Stimulated activated CD4-positive, alpha-beta T cell treated with anti-CD3 and anti-CD28 coated beads, Interleukin-15, amount 100 ng/mL, for 48 hours (primary cell): ENCODE measurements at regions not wholly inside any gene's neighbourhood (a gene's known extent, or its start where the extent isn't known, plus 50 kb on each side); places are given as distances from the start of the nearest gene placed in this dataset.

Experiments
- DNase-seq, 2 donors: peaks; one replicate each; pipeline ENCODE4 v3.0.0-alpha.2; 2020; ENCODE audit warnings: low read depth in 2 of 2

DNA sequence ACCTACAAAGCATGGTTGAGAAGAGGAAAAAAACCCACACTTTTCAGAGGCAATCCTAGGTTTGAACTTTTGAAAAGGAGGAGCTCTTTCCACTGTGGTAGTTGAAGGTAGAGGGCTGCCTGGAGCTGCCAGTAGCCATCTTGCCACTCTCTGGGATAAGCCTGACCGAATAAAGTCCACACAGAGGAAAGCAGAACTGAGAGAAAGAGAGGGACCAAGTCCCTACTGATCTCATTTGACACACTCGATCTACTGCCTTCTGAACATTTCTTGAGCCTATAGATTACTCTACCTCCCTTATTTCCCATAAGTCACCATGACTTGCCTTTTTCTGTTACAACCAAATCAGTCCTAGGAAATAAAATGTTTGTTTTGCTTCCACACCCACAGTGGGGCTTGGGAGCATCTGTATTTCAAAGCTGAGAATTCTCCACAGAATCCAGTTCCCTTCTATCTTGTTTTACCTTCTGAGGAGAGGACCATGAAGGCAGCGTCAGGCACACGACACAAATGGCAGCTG lies 147.0 kb upstream of the PTPRK start:
- DNase-seq = no peak

DNA sequence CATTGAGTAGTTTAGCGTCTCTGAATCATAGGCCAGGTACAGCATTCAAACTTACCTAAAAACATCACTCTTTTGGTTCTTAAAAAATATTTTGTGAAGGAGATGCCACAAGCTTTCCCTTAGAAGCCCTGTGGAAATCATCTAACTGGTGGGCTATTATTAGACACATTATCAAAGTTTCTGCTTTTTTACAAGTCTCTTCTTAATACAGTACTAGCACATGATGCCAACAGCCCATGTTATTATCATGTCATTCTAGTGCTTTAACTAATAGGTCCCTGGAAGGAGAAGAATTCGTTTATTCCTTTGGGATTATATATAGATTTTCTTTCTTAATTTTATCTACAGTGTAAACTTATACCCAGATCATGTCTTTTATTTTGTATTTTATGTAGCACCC lies 146.0 kb upstream of the PTPRK start:
- DNase-seq = no peak

GRCh38 chr6:128663238-128663637 lies 142.8 kb upstream of the PTPRK start:
- no peak for DNase-seq

GRCh38 chr6:128659878-128660622 lies 139.7 kb upstream of the PTPRK start:
- no peak for DNase-seq

DNA sequence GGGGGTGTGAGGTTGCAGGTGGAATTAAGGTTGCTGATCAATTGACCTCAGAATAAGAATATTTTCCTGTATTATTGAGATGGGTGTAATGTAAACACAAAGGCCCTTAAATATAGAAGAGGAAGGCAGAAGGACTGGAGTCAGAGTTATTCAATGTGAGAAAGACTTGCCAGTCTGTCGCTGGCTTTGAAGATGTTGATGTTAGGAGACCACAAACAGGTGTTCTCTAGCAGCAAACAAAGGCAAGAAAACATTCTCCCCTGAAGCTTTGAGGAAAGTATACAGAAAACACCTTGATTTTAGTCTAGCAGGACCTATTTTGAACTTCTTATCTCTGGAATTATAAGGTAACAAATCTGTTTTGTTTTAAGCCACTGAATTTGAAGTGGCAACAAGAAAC lies 138.9 kb upstream of the PTPRK start:
- DNase-seq = no peak

- no peak for DNase-seq
Measured at GRCh38 chr6:128657181-128657580, 136.8 kb upstream of the PTPRK start.

DNA sequence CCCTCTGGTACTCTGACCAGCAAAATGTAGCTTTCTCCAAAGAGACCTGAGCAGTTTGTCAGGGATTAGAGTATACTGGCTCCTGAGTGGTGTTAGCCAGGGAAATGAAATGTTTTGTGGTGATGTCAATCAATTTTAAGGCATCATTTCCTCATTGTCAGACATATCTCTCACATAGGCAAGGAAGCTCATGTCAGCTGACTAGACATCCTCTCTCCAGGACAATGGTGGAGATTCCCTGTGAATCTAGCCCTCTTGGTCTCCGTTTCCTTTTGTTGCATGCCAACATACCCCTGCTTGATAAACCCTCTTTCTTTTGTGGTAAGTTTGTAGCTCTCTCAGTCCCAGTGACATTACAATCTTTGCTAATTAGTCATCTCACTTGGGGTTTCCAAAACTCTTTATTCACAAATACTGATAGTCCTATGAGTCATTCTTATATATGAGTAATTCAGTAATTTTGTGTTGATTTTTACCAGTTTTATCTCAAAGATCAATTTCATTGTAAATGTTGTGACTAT lies 135.6 kb upstream of the PTPRK start:
- peak in 1 of 2 donors; percentile 1 for DNase-seq

GRCh38 chr6:128648022-128648598 lies 127.7 kb upstream of the PTPRK start:
- no peak for DNase-seq

DNA sequence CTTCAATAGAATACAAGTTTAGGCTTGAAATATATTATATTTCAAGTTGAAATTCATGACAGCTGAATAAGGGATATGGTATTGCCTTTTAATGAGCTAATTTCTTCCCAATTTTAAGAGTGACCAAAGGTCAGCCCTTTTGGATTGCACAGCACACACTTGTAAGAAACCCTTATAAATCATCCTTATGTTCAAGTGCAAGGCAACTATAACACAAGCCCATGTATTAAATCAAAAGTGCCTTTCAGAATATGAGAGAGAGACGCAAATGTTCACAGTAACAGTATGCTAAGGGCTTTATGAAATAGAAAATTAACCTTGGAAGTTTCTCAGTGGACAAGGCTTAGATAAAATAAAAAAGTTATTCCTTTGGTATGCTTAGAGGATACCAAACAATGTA lies 121.7 kb upstream of the PTPRK start:
- DNase-seq = no peak

- DNase-seq = no peak
Measured at GRCh38 chr6:128641703-128642102, 121.3 kb upstream of the PTPRK start.

DNA sequence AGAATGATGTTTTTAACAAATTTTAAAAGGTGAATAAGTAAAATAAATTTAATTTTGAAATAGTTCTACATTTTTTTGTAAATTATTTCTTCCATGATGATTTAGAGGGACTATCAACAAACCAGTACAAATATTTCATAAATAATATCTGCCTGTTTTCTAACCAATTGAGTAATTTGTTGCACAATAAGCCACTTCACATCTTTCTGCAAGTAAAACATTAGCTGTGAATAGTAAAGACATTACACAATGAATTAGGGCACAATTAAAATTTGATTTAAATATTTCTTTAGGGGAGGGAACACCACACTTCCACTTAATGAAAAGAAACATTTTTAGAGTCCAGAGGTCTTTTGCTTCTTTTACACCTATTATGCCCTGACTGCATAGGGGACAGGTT lies 118.4 kb upstream of the PTPRK start:
- no peak for DNase-seq

- no peak for DNase-seq
Measured at GRCh38 chr6:128635219-128635618, 114.8 kb upstream of the PTPRK start.

DNA sequence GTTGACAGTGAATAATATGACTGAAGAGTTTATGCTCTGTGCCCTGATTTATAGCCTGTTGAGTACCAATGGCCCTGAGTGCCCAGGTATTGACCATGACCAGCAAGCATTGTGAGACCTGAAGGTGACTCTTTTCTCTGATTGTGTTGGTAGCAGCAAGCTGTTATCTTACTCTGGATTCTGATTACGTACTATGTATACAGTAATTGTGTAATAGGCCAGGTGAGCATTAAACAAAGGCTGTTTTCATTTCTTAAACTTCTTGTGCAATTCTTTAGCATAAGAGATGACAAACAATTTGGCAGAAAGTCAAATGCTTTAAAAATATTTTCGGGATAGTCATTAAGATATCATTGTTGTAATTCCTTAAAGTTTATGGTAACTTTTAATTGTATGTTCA lies 111.7 kb upstream of the PTPRK start:
- DNase-seq = no peak

DNA sequence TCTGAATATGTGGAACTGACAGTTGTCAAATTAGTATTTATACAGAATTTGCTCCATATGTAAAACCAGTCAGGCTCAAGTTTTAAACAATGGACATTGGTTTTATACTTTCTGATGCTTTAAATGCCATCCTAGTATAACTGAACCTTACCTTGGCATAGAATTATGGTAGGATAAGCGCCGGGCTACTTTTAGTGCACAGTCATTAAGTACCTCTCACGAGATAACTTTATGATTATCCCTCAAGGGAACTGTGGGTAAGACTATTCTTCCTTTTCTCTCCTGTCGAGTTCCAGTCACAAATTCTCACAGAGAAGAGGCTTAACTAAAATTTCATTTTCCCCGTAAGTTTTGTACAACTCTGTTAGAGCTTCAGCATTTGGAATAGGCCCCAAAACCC lies 110.6 kb upstream of the PTPRK start:
- DNase-seq = no peak

DNA sequence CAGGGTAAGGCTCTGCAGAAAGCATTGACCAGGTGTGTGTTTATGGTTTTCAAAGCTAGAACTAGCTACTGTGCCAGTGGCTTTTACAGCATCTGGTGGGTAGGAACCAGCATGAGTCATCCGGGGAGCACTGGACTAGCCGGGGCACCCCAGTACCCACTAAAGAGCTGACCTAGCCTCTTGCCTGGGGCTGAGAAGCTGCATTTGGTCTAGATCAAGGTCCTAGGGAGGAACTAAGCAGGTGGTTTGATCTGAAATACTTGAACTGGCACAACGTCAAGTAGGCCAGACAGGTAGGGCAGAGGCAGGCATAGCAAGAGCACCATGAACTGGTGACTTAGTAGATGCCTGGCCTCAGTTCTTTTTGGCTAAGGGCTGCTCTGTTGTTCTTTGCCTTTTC lies 109.8 kb upstream of the PTPRK start:
- DNase-seq = no peak

GRCh38 chr6:128617285-128617684 lies 96.9 kb upstream of the PTPRK start:
- no peak for DNase-seq

- DNase-seq = no peak
Measured at GRCh38 chr6:128616342-128616741, 95.9 kb upstream of the PTPRK start.

DNA sequence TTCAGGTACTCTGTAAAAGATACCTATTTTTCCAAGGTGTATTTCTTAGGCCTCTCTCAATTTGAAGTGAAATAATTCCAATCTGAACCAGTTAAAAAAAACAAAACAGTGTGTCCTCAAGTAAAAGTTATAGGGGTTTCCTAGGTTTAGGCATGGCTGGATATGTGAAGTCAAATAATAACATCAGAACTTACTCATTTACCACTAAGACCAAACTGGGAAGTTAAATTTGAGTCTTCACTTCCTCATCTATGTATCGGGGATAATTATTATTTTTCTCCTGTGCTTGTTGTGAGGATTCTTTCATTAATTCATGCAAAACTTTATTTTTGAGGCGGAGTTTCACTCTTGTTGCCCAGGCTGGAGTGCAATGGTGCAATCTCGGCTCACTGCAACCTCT lies 86.2 kb upstream of the PTPRK start:
- DNase-seq = no peak

GRCh38 chr6:128605961-128606360 lies 85.6 kb upstream of the PTPRK start:
- DNase-seq = no peak

DNA sequence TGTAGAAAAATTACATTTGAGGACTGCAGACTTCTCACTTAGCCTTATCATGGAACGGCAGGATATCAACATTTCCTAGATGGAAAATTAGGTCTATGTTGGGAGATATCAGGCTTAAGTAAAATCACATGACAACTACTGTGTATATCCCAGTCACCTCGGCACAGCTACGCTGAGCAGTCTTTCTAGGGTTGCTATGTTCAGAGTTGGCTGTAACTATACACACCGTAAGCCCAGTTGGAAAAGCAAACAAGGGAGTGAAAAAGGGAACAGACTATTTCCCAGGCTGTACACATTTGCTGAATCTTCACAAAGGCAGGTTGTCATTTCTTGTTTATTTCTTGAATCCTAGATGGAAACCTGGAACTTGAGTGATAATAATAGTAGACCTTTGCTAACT lies 80.7 kb upstream of the PTPRK start:
- no peak for DNase-seq

GRCh38 chr6:128600397-128600951 lies 80.1 kb upstream of the PTPRK start:
- no peak for DNase-seq

DNA sequence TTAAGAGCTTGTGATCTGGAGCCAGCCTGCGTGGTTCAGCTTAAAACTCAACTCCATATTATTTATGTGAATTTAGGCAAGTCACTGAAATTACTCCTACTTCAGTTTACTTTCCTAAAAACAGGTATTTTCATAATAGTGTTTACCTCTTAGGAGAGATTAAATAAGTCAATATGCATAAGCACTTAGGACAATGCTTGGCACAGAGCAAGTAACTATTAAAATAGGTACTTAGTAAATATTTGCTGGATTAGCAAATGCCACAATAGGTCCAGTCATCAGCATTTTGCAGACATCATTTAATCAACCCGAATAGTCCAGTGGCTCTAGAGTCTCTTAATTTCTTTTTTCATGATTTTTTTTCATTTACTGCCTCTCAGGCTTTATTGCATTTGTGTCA lies 78.6 kb upstream of the PTPRK start:
- no peak for DNase-seq

GRCh38 chr6:128598571-128598970 lies 78.2 kb upstream of the PTPRK start:
- DNase-seq = no peak
